ENCODE measurements at regions not wholly inside any gene's neighbourhood (a gene's known extent, or its start where the extent isn't known, plus 50 kb on each side); places are given as distances from the start of the nearest gene placed in this dataset.
A peak's percentile ranks its signal among the peaks of the same experiment; 100 is the strongest.

- TF ChIP-seq LRRFIP1 (CRISPR knock-in tag; conservative IDR thresholded peaks at IDR 0.05) (no peak), ZFP36L1 (CRISPR knock-in tag; IDR thresholded peaks at IDR 0.05) (0 out of 2 replicates have a peak, but pooled peaks have one; percentile 5), E2F5 (CRISPR knock-in tag; conservative IDR thresholded peaks at IDR 0.05) (no peak), PHF5A (CRISPR knock-in tag; IDR thresholded peaks at IDR 0.05; ENCODE audit: low read depth, unreplicated experiment) (no peak), ZNF839 (CRISPR knock-in tag; IDR thresholded peaks at IDR 0.05; ENCODE audit: borderline replicate concordance) (no peak), MTF2 (CRISPR knock-in tag; IDR thresholded peaks at IDR 0.05; ENCODE audit: borderline replicate concordance) (0 out of 2 replicates have a peak, but pooled peaks have one; percentile 16), JARID2 (CRISPR knock-in tag; IDR thresholded peaks at IDR 0.05; ENCODE audit: insufficient replicate concordance) (peak; percentile 11), ETS1 (CRISPR knock-in tag; IDR thresholded peaks at IDR 0.05) (no peak), ZNF543 (CRISPR knock-in tag; IDR thresholded peaks at IDR 0.05) (no peak), KMT2B (CRISPR knock-in tag; IDR thresholded peaks at IDR 0.05) (peak; percentile 19; the same call in 1 of the 2 replicates), ZNF781 (CRISPR knock-in tag; IDR thresholded peaks at IDR 0.05; ENCODE audit: borderline replicate concordance, not compliant biosample characterization) (peak; percentile 60), ESRRA (CRISPR knock-in tag; IDR thresholded peaks at IDR 0.05; ENCODE audit: low read depth) (peak; percentile 69; the same call in 1 of the 2 replicates), HDAC1 (CRISPR knock-in tag; IDR thresholded peaks at IDR 0.05) (peak; percentile 55)
- TF ChIP-seq, protein P1, sequence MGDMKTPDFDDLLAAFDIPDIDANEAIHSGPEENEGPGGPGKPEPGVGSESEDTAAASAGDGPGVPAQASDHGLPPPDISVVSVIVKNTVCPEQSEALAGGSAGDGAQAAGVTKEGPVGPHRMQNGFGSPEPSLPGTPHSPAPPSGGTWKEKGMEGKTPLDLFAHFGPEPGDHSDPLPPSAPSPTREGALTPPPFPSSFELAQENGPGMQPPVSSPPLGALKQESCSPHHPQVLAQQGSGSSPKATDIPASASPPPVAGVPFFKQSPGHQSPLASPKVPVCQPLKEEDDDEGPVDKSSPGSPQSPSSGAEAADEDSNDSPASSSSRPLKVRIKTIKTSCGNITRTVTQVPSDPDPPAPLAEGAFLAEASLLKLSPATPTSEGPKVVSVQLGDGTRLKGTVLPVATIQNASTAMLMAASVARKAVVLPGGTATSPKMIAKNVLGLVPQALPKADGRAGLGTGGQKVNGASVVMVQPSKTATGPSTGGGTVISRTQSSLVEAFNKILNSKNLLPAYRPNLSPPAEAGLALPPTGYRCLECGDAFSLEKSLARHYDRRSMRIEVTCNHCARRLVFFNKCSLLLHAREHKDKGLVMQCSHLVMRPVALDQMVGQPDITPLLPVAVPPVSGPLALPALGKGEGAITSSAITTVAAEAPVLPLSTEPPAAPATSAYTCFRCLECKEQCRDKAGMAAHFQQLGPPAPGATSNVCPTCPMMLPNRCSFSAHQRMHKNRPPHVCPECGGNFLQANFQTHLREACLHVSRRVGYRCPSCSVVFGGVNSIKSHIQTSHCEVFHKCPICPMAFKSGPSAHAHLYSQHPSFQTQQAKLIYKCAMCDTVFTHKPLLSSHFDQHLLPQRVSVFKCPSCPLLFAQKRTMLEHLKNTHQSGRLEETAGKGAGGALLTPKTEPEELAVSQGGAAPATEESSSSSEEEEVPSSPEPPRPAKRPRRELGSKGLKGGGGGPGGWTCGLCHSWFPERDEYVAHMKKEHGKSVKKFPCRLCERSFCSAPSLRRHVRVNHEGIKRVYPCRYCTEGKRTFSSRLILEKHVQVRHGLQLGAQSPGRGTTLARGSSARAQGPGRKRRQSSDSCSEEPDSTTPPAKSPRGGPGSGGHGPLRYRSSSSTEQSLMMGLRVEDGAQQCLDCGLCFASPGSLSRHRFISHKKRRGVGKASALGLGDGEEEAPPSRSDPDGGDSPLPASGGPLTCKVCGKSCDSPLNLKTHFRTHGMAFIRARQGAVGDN (CRISPR knock-in tag; IDR thresholded peaks at IDR 0.05) = peak; percentile 75
- TF ChIP-seq, protein P2, sequence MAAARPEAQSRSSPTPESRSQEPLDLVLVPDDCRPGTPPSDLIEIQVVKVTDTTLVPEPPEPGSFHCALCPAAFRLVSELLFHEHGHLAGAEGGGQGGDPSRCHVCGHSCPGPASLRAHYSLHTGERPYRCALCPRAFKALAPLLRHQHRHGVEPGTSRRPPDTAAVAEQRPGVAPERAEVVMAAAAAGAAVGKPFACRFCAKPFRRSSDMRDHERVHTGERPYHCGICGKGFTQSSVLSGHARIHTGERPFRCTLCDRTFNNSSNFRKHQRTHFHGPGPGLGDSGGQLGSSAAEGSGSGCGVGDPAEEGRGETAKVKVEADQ (CRISPR knock-in tag; IDR thresholded peaks at IDR 0.05; ENCODE audit: borderline replicate concordance) = peak; percentile 58; the same call in 1 of the 2 replicates
- TF ChIP-seq, protein P3, sequence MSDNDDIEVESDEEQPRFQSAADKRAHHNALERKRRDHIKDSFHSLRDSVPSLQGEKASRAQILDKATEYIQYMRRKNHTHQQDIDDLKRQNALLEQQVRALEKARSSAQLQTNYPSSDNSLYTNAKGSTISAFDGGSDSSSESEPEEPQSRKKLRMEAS (IDR thresholded peaks at IDR 0.05) = peak; percentile 18; the same call in 1 of the 2 replicates
- TF ChIP-seq, protein P4, sequence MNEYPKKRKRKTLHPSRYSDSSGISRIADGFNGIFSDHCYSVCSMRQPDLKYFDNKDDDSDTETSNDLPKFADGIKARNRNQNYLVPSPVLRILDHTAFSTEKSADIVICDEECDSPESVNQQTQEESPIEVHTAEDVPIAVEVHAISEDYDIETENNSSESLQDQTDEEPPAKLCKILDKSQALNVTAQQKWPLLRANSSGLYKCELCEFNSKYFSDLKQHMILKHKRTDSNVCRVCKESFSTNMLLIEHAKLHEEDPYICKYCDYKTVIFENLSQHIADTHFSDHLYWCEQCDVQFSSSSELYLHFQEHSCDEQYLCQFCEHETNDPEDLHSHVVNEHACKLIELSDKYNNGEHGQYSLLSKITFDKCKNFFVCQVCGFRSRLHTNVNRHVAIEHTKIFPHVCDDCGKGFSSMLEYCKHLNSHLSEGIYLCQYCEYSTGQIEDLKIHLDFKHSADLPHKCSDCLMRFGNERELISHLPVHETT (CRISPR knock-in tag; conservative IDR thresholded peaks at IDR 0.05) = no peak
These were observed 63.1 kb upstream of the IRF2 start (continued) for GRCh38 chr4:184537269-184538022.

Measured in HepG2 (cell line).